Medulla oblongata (tissue), 1 donor: ENCODE measurements at regions not wholly inside any gene's neighbourhood (a gene's known extent, or its start where the extent isn't known, plus 50 kb on each side); places are given as distances from the start of the nearest gene placed in this dataset.
"Not testable (repeated sequence)": the region's sequence is repeated elsewhere in the genome, so short reads cannot be mapped to it uniquely, and the experiment has no call there.

Experiments
- DNase-seq: peaks from one replicate; pipeline ENCODE4 v3.0.0-alpha.2; 2015; ENCODE audit errors: extremely low spot score

DNA sequence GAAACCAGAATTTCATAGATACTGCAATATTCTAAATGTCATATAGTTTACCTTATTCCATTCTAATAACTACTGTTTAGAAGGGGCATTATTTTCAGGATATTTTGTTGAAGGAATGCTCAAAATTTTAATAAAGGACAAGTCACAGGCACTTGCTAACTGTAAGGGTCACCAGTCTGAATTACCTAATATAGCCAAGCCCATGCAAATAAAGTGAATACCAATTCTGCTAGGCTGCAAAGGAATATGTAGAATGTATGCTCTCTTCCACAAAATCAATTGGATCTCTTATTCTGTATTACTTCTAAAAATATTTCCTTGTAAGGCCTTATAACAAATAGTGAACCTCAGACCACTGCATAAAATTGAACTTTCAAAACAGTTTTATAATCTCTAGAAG, 52.3 kb upstream of the FAT4 start:
- DNase-seq = no peak

DNA sequence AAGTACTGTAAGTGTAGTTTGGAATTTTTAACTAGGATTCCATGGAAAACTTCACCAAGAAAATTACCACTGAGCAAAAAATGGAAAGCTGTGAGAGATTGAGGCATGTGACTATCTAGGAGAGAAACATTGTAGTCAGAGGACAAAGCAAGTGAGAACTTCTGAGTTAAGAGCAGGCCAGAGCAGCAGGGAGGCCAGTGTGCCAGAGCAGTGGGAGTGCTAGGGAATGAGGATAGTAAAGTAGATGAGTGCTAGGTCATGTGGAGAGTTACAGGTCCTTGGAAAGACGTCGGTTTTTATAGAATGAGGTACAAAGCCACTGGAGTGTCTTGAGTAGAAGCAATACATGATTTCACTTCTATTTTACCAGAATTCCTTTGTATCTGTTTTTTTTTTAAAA, 52.7 kb upstream of the FAT4 start:
- no peak for DNase-seq

DNA sequence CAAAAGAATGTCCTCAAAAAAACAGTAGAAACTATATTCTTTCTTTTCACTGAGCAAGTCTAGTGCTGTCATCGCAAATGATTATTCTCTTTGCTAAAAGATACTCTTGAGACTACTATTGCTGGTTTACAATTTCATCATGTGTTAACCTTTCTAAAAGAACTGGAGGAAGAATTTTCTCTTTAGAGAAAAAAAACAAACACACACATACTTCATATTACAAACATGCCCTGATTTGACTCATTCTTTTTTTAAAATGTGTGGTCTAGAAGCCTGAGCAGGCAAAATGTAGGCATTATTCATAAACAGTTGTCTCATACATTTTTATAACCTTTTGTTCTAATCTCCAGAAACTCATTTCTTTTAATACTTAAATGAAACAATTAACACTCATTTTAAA, 60.6 kb upstream of the FAT4 start:
- DNase-seq = no peak

- peak; percentile 18 for DNase-seq
Measured at GRCh38 chr4:125244848-125245450, 69.8 kb upstream of the FAT4 start.

DNA sequence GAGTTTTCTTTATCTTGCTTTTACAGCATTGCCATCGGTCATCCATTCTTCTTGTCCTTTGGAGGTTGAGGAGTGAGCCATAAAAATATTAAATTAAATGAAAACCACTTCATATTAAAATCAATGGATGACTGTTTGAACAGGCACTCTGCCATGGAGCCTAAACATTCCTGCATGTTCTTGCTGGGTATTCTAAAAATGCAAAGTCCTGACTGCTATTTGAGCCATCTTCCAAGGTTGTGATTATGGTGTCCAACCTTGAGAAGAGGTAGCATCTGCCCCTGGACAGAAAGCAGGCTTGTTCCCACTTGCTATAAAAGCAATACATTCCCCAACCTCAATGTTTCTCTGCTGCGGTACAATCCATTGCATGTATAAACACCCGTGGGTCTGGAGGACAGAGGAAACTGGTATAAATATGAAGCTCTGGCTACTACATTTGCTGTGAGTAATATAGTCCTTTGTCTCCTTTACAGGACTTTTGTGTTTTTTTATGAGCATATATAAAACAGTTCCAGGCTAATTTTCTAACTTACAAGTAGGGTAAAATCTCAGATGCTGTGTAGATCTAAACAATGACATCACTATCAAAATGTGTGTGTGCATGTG, 70.9 kb upstream of the FAT4 start:
- no peak for DNase-seq

- peak; percentile 56 for DNase-seq
Measured at GRCh38 chr4:125235971-125236370, 78.8 kb upstream of the FAT4 start.

DNA sequence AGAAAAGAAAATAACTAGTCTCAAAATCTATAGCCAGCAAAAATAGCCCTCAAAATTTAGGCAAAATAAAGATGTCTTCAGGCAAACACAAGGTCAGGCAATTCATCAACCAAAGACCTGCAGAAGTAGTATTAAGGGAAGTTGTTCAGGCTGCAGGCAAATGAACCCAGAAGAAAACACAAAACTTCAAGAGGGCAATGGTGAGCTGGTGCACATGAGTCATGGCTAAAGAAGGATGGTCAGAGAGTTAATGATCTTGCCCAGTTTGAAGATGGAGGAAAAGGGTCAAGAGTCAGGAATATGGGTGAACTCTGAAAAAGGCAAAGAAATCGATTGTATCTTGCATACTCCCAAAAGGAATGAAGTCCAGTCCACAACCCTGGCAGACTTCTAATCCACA, 83.1 kb upstream of the FAT4 start:
- DNase-seq = no peak

DNA sequence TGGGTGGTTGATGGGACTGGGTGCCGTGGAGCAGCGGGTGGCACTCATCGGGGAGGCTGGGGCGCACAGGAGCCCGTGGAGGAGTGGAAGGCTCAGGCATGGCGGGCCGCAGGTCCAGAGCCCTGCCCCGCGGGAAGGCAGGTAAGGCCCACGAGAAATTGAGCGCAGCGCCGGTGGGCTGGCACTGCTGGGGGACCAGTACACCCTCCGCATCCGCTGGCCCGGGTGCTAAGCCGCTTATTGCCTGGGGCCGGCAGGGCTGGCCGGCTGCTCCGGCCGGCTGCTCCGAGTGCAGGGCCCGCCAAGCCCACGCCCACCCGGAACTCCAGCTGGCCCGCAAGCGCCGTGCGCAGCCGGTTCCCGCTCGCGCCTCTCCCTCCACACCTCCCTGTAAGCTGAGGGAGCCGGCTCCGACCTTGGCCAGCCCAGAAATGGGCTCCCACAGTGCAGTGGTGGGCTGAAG, 85.1 kb upstream of the FAT4 start:
- DNase-seq = no peak

- no peak for DNase-seq
Measured at GRCh38 chr4:125225806-125226205, 88.9 kb upstream of the FAT4 start.

DNA sequence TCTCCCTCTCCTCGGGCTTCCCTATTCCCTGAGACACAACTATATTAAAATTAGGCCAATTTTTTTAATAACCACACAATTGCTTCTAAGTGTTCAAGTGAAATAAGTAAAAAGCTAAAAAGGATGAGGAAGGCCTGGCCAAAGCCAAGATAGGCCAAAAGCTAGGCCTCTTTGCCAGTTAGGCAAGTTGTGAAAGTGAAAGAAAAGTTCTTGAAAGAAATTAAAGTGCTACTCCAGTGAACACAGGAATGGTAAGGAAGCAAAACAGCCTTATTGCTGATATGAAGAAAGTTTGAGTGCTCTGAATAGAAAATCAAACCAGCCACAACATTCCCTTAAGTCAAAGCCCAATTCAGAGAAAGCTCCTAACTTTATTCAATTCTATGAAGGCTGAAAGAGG, 114.2 kb upstream of the FAT4 start:
- DNase-seq = no peak

DNA sequence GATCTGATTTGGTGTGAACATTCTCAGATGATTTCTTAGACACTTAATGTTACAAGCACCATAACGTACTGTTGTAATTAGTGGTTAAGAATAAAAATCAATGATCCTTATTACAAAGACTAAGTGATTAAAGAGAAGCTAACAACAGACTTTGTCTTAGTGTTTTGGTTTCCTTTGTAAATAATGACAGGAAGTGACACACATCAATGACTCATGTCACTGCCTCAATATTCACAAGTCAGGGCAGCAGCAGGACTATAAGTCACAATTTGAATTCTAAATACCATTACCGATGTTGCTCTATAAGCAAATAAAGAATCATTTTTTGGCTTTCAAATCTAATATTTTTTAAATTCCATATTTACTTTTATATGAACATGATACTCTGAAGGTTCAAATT, 115.8 kb upstream of the FAT4 start:
- DNase-seq = no peak

DNA sequence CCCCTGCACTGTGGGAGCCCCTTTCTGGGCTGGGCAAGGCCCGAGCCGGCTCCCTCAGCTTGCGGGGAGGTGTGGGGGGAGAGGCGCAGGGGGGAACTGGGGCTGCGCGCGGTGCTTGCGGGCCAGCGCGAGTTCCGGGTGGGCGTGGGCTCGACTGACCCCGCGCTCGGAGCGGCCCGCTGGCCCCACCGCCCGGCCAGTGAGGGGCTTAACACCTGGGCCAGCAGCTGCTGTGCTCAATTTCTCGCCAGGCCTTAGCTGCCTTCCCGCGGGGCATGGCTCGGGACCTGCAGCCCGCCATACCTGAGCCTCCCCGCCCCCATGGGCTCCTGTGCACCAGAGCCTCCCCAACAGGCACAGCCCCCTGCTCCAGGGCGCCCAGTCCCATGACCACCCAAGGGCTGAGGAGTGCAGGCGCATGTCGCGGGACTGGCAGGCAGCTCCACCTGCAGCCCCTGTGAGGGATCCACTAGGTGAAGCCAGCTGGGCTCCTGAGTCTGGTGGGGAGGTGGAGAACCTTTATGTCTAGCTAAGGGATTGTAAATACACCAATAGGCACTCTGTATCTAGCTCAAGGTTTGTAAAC, 122.8 kb upstream of the FAT4 start:
- DNase-seq = not testable (repeated sequence)

DNA sequence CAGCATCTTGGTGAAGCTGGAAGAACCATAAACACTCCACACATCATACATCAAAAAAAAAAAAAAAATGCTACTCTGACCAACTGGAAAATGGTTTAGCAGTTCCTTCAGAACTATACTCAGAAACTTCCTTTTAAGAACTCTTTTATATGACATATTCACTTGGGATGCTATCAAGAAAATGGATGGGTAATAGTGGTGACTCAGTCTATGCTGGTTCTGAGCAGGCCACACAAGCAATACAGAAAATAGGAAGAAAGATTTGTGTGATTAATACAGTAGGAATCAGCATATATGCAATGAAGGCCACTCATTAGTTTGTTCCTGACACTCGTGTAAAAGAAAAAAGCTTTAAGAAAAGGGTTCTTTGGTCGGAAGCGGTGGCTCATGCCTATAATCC, 123.5 kb upstream of the FAT4 start:
- no peak for DNase-seq

- DNase-seq = peak; percentile 31
Measured at GRCh38 chr4:125187226-125188176, 127.3 kb upstream of the FAT4 start.

- DNase-seq = no peak
Measured at GRCh38 chr4:125184116-125184515, 130.6 kb upstream of the FAT4 start.

DNA sequence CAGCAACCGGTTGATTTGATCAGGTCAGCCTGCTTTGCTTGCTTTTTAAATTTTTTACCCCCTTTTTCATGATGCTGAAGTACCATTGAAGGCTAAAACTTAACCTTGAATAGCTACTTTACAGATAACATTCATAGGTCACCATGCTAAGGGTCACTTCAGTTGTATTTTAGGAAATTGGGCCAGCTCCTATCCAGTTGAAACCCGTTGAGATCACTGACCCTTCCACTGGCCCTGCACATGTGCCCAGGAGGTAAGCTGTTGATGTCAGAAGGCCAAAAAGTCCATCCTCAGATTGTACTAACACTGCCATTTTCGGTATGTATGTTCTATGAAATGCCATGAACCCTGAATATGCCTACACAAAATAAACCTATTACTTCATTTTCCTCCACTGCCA, 133.0 kb upstream of the FAT4 start:
- DNase-seq = no peak

DNA sequence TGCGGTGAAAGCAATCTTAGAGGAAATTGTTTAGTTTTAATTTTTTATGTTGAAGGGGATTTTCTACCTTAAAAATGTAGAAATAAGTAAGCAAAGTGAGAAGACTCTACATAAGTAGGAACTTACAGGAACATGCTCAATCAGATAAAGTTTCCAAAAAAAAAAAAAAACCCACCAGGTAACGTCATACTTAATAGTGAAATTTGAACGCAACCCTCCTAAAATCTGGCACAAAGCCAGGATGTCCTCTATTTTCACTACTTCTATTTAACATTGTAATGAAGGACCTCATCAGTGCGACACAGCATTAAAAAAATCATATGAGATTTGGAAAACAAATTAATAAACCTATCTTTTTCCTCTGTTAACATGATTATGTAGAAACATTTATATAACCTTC, 135.0 kb upstream of the FAT4 start:
- no peak for DNase-seq

GRCh38 chr4:125169192-125169591, 145.6 kb upstream of the FAT4 start:
- DNase-seq = no peak

DNA sequence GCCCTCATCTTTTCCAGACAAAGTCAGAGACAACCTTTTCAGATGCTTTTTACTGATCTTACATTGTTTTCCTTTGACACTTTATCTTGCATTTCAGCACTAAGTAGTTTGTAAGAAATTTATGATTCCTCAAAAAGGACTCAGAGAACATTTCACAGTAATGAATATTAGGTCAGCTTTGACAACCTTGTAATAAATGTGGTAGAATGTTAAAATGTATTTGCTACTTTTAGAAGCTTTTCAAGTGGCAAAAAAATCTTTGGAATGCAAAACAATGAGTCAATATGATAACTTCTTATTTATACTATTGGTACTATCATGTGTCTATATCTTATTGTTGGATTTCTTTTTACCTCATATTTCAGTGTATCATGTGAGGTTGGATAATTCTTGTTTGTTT, 146.2 kb upstream of the FAT4 start:
- DNase-seq = no peak

DNA sequence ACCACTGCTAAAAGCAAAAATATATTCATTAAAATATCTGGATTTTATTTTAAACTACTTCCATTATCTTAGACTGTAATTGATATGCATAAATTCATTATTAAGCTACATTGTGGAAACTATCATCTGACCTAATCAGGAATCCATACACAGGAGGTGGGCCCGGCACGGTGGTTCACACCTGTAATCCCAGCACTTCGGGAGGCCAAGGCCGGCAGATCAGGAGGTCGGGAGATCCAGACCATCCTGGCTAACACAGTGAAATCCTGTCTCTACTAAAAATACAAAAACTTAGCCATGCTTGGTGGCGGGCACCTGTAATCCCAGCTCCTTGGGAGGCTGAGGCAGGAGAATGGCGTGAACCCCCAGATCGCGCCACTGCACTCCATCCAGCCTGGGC, 148.7 kb upstream of the FAT4 start:
- not testable (repeated sequence) for DNase-seq

DNA sequence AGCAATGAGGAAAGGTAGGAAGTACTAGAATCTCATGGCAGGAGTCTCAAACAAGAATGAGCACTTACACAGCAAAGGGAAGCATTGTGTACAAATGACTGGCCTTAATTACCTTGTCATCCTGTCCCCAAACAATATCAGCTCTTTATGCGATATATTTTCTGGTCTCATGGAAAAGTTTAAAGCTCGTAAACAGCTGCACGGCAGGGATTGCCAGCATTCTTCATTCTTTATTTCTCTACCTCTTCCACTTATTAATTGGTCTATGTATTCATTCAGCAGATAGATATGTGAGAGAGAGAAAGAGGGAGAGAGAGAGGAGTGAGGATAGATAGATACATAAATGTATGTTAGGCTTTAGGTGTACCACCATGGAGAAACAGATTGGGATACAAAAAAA, 155.8 kb upstream of the FAT4 start:
- no peak for DNase-seq

- DNase-seq = no peak
Measured at GRCh38 chr4:125155251-125155650, 159.5 kb upstream of the FAT4 start.
